B cell (primary cell): ENCODE measurements at regions not wholly inside any gene's neighbourhood (a gene's known extent, or its start where the extent isn't known, plus 50 kb on each side); places are given as distances from the start of the nearest gene placed in this dataset.

Source experiments
- ATAC-seq: fragments of 200-7000 bp; cut with Tn5 transposase; one replicate; pipeline ENCODE4 v1.10.0; 2021; ENCODE audit warnings: low read depth, mild to moderate bottlenecking, moderate number of reproducible peaks, moderate library complexity
- CTCF ChIA-PET: fragments of 350-600 bp; sonication (Branson Sonifier 250); formaldehyde crosslinking; loops from one replicate; lab custom pipeline; 2021; ENCODE audit warnings: antibody characterized with exemption, inconsistent platforms; lab: Charles Lee
- POLR2A ChIA-PET: fragments of 350-600 bp; sonication (Branson Sonifier 250); formaldehyde crosslinking; loops from one replicate; lab custom pipeline; 2021; ENCODE audit warnings: antibody characterized with exemption; lab: Charles Lee
- DNase-seq: peaks from one replicate; pipeline ENCODE4 v3.0.0; 2013
- H2AFZ ChIP-seq: 2 replicates; pipeline ENCODE4 v1.6.1; 2012; ENCODE audit warnings: mild to moderate bottlenecking, low read depth, low read length; ENCODE audit not compliant: insufficient read depth, poor library complexity, severe bottlenecking
- H3K27ac ChIP-seq, 2 donors: 1 replicate in 1 of 2; 2 replicates in 1 of 2; pipeline ENCODE4 v1.5.1; 2012 to 2013; ENCODE audit warnings: low read length in 2 of 2, mild to moderate bottlenecking in 2 of 2, moderate library complexity in 1 of 2
- H3K27me3 ChIP-seq, 4 experiments: fragments of 200-600 bp in 1 of 4; sonication (generic) in 1 of 4; replicated peaks in 1 of 4; 1 replicate in 2 of 4; 2 replicates in 2 of 4; pipeline versions ENCODE4 v1.6.1 to v1.7.0; 2013 to 2016; ENCODE audit warnings: low read length in 3 of 4, mild to moderate bottlenecking in 2 of 4, mixed read lengths in 1 of 4, moderate library complexity in 1 of 4; ENCODE audit not compliant: insufficient read depth in 4 of 4, control insufficient read depth in 3 of 4; ENCODE audit errors: control extremely low read depth in 1 of 4
- H3K36me3 ChIP-seq, 2 experiments: replicated peaks in 1 of 2; 1 replicate in 1 of 2; 2 replicates in 1 of 2; pipeline versions ENCODE4 v1.6.1 to v1.7.1; 2013; ENCODE audit warnings: low read length in 1 of 2; ENCODE audit not compliant: insufficient read depth in 2 of 2, control insufficient read depth in 1 of 2; ENCODE audit errors: control extremely low read depth in 1 of 2, extremely low read depth in 1 of 2
- H3K4me1 ChIP-seq, 2 donors: fragments of 200-600 bp in 1 of 2; sonication (generic) in 1 of 2; 1 replicate in 1 of 2; 2 replicates in 1 of 2; pipeline versions ENCODE4 v1.5.1 to v1.6.1; 2013 to 2017; ENCODE audit warnings: low read length in 2 of 2; ENCODE audit not compliant: control insufficient read depth in 2 of 2, insufficient read depth in 2 of 2
- H3K4me2 ChIP-seq: replicated peaks from 2 replicates; pipeline ENCODE3; 2012; ENCODE audit warnings: mild to moderate bottlenecking, low read depth, low read length; ENCODE audit not compliant: poor library complexity, severe bottlenecking
- H3K4me3 ChIP-seq, 5 experiments: fragments of 200-600 bp in 1 of 5; sonication (generic) in 1 of 5; 1 replicate in 3 of 5; 2 replicates in 2 of 5; pipeline versions ENCODE4 v1.5.1 to v1.7.0; 2011 to 2016; ENCODE audit warnings: low read length in 4 of 5, mild to moderate bottlenecking in 4 of 5, low read depth in 2 of 5, control low read depth in 1 of 5, moderate library complexity in 1 of 5; ENCODE audit not compliant: insufficient read depth in 1 of 5; ENCODE audit errors: control extremely low read depth in 1 of 5, extremely low read depth in 1 of 5
- H3K79me2 ChIP-seq: fragments of 200-600 bp; sonication (generic); one replicate; pipeline ENCODE4 v1.6.0; 2016; ENCODE audit warnings: low read length; ENCODE audit not compliant: control insufficient read depth, insufficient read depth
- H3K9ac ChIP-seq: fragments of 200-600 bp; sonication (generic); 2 replicates; pipeline ENCODE4 v1.6.1; 2017; ENCODE audit warnings: mild to moderate bottlenecking, low read length, moderate library complexity
- H3K9me3 ChIP-seq, 3 donors: one replicate each; pipeline versions ENCODE4 v1.6.1 to v1.7.1; 2013; ENCODE audit warnings: low read length in 2 of 3; ENCODE audit not compliant: control insufficient read depth in 2 of 3, insufficient read depth in 1 of 3; ENCODE audit errors: control extremely low read depth in 1 of 3
- H4K20me1 ChIP-seq: 2 replicates; pipeline ENCODE4 v1.6.0; 2012; ENCODE audit warnings: mild to moderate bottlenecking, low read length; ENCODE audit not compliant: insufficient read depth, control insufficient read depth, poor library complexity, severe bottlenecking
- H3K27ac Mint-ChIP-seq: one replicate; pipeline ENCODE4 v1.8.0; 2021; ENCODE audit warnings: mixed read lengths
- H3K27me3 Mint-ChIP-seq: one replicate; pipeline ENCODE4 v1.8.0; 2021; ENCODE audit warnings: mixed read lengths
- H3K4me1 Mint-ChIP-seq: one replicate; pipeline ENCODE4 v1.8.0; 2021; ENCODE audit warnings: mixed read lengths
- H3K4me3 Mint-ChIP-seq: one replicate; pipeline ENCODE4 v1.8.0; 2021; ENCODE audit warnings: mixed read lengths
- H3K9me3 Mint-ChIP-seq: one replicate; pipeline ENCODE4 v1.8.0; 2022; ENCODE audit warnings: mixed read lengths; ENCODE audit not compliant: insufficient read depth
- CTCF ChIP-seq: fragments of 200-600 bp; IDR thresholded peaks from one replicate; pipeline ENCODE4 v1.8.0; 2022; ENCODE audit warnings: antibody characterized with exemption, mild to moderate bottlenecking
- EZH2 ChIP-seq: IDR thresholded peaks from 2 replicates; pipeline ENCODE4 v1.6.1; 2012; ENCODE audit warnings: borderline replicate concordance, low read depth, mild to moderate bottlenecking, moderate library complexity, low read length; ENCODE audit not compliant: insufficient read depth, poor library complexity, severe bottlenecking
- WGBS: methylation state at CpG from one replicate; pipeline ENCODE4 v1.1.5; 2013; ENCODE audit warnings: missing lambda C conversion rate; ENCODE audit not compliant: insufficient coverage; 5-methylcytosine and 5-hydroxymethylcytosine counted together
- intact Hi-C: fragments of 100-400 bp; cut with micrococcal nuclease; formaldehyde crosslinking; loops from one replicate; pipeline ENCODE4 v1.10.0; 2022

- Histone ChIP-seq H4K20me1 (no peaks in the 10 kb centered on the region), H3K4me1 (no peaks in the 10 kb centered on the region), H3K27me3 (no peaks in the 10 kb centered on the region), H3K9ac (no peak overlapping the region), H3K9me3 (no peaks in the 10 kb centered on the region), H3K79me2 (no peaks in the 10 kb centered on the region), H3K36me3 (no peaks in the 10 kb centered on the region), H3K4me3 (no peak overlapping the region), H2AFZ (no peak overlapping the region), H3K4me2 (no peak overlapping the region), H3K27ac (no peak overlapping the region)
- H3K27ac Mint-ChIP-seq, result no peak overlapping the region
- H3K4me3 Mint-ChIP-seq, result no peak overlapping the region
- ChIA-PET CTCF (no interaction called here), POLR2A (no interaction called here)
- intact Hi-C loops, result no loop called here
- no CpG with 5 or more reads among the region's 3 CpGs for WGBS
- no peaks in the 10 kb centered on the region for H3K9me3 Mint-ChIP-seq
- no peaks in the 10 kb centered on the region for H3K4me1 Mint-ChIP-seq
- no peaks in the 10 kb centered on the region for H3K27me3 Mint-ChIP-seq
- ATAC-seq (no peak), DNase-seq (no peak)
- TF ChIP-seq CTCF (no peak), EZH2 (no peak)
Measured at GRCh38 chr15:95918525-95918924, 412.0 kb upstream of the NR2F2 start.

DNA sequence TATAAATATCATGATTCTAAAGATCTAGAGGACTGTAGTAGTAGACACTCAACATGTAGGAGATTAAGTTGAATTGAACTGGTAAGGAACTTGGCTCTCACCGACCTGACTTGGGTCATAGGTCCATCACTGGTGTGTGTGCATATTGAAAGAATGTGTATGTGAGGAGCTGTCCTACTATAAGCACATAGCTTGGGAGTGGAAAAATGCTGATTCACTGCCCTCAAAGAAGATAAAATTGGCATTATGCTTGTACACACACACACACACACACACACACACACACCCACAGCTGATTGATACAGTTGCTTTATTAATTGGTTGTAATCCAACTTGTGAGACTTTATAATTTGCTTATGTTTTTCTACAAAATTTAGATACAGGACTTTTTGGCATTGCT is 411.0 kb upstream of the NR2F2 start:
- Histone ChIP-seq H3K36me3 (no peaks in the 10 kb centered on the region), H3K4me2 (no peak overlapping the region), H3K27me3 (no peaks in the 10 kb centered on the region), H2AFZ (no peak overlapping the region), H3K4me3 (no peak overlapping the region), H3K79me2 (no peaks in the 10 kb centered on the region), H3K9ac (no peak overlapping the region), H3K27ac (no peak overlapping the region), H3K4me1 (no peaks in the 10 kb centered on the region), H3K9me3 (no peaks in the 10 kb centered on the region), H4K20me1 (no peaks in the 10 kb centered on the region)
- no peak for TF ChIP-seq EZH2
- DNase-seq (no peak), ATAC-seq (no peak)
- WGBS, result 100% methylated on average over 1 of the region's 1 CpG
- Mint-ChIP-seq H3K27me3 (no peaks in the 10 kb centered on the region), H3K4me3 (no peak overlapping the region), H3K4me1 (no peaks in the 10 kb centered on the region), H3K27ac (no peak overlapping the region), H3K9me3 (no peaks in the 10 kb centered on the region)
- POLR2A ChIA-PET, result no interaction called here
- intact Hi-C loops, result no loop called here
- CTCF ChIA-PET, result no interaction called here
